NCI-H524 (cell line): ENCODE measurements at regions not wholly inside any gene's neighbourhood (a gene's known extent, or its start where the extent isn't known, plus 50 kb on each side); places are given as distances from the start of the nearest gene placed in this dataset.

ENCODE experiments used
- DNase-seq, 2 experiments: peaks; one replicate each; lab custom pipeline; 2025; lab: John Stamatoyannopoulos, UW

DNA sequence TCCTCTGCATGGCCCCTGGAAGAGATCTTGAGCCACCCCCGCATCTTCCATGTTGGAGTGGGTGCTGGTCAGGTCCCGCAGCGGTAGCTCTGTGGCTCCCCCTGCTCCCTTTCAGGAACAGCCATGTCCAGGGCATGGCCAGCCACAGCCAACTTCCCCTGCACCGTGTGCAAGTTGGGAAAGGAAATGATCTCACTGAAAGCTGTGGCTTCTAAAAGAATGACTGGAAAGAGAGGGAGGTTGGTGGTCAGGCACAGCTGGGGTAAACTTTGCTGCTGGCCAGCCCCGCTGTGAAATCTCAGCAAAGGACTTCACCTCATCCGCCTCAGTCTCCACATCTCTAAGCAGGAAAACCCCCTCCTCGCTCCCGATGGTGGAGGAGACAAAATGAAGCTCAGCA lies 153.6 kb upstream of the CST7 start:
- DNase-seq = no peak

DNA sequence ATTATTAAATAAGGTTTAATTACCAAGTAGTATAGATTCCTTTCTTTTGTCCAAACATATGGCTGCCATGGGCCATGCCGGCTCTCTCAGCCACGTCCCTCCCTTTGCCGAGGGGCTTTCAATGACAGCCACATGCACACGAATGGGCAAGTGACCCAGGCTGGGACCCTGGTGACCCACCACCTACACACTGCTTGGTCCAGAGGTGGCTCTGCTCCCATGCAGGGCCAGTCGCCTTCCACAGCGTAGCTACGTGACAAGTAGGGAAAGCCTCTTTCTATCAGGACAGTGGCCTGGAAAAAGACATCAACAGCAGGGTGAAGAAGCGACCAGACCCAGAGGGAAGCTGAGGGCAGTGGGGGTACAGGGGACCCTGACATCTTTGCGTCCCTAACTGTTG lies 152.8 kb upstream of the CST7 start:
- no peak for DNase-seq

DNA sequence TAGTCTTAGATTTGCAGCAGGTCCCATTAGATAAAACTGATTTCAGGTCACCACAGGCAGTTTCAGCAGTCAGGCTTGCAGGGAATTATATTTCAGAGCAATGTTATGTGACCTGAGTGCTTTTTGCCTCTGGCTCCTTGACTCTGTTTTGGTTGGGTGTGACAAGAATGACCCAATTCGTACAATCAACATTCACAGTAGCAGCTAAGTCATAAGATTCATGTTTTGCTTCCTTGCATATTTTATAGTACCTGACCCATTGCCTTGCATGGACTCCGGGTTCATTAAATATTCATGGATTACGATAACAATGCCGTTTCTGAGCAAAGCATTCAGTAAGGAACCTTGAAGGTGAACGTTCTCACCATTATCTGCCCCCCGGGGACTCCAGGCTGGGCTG lies 152.0 kb upstream of the CST7 start:
- DNase-seq = no peak

DNA sequence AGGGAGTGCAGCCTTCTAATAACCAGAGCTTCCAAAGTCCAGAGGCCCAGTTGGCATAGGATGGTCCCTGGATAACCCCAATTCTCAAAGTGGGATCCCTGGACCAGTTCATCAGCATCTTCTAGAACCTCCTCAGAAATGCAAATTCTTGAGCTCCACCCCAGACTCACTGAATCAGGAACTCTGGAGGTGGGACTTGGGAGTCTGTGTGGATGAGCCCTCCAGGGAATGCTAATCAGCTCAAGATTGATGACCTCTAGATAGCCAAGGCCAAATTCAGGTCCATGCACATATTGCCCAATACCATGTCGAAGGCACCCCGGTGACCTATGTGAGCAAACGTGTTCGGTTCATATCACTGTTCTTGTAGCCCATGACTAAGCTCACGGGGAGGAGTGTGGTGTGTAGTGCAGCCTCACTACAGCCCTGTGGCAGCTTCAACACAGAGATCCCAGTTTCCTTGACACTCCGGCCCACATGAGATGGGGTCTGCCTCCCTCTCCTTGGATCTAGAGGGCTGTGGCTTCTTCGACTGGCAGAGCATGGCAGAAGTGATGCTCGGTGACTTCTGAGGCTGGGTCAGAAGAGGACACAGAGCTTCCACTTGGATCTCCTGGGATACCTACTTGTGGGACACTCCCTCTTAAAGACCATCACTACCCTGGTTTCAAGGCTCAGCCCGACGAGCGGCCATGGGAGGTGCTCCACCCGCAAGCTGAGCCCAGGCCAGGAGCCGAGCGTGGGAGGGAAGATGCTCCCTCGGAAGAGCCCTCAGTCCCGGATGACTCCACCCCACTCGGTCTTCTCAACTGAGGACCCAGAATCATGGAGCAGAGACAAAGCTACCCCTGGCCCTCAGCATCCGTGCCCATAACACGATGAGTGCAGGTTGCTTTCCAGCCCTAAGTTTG lies 151.1 kb upstream of the CST7 start:
- no peak for DNase-seq

DNA sequence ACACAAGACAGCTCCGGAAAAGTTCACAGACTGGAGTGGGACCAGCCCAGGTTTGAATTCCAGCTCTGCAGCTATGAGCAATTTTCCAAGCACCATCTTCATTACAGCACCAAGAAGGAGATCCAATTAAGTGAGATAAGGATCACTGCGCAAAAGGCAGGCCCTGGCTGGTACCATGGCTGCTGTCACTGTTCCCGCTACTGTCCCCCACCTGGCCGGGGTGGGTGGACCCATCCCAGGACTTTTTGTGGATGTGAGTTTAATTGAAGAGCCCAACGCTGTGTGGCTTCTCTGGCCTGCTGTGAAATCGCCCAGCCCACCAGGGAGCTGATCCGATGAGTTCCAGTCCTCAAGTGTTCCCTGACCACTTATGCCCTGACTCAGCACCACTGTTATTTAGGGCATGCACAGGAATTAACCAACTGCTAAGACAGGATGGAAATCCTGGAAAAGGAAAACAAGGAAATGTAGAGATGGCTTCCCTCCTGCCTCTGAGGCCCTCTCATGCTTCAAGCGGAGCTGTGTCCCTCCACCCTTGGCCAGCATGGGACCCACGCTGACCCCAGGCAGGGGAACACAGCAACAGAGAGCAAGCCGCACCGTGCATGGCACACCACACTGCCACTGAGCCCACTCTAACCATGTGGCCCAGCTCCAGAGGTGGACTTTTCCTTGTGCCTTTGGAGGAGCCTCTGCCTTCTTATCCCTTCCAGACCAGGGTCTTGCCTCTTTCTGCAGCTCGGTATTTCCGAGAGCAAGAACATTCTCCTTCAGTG lies 150.0 kb upstream of the CST7 start:
- DNase-seq = no peak

DNA sequence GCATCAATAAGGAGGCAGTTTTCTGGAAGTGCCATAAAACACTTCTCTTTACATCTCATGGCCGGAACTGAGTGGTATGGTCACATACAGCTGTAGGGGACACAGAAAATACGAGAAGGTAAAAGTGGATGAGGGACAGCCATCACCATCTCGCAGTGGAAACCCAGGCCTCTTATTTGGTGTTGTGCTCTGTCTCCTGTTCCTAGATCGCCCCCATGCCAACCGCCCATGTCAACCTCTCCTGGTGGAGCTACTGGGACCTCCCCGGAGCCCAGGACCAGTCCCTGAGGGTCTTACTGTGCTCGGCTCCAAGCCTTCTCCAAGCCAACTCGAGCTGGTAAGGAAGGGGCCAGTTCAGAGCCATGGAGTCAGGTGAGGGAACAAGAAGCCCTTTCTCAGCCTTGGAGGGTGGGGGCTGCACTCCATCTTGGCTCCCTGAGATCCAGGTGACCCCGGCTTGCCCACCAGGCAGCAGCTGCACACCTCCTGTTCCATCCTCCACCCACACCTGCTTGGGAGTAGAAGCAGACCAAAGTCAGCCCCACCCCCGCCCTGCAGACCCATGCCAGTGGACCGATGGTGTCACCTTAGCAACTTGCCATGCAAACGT lies 149.0 kb upstream of the CST7 start:
- DNase-seq = no peak

DNA sequence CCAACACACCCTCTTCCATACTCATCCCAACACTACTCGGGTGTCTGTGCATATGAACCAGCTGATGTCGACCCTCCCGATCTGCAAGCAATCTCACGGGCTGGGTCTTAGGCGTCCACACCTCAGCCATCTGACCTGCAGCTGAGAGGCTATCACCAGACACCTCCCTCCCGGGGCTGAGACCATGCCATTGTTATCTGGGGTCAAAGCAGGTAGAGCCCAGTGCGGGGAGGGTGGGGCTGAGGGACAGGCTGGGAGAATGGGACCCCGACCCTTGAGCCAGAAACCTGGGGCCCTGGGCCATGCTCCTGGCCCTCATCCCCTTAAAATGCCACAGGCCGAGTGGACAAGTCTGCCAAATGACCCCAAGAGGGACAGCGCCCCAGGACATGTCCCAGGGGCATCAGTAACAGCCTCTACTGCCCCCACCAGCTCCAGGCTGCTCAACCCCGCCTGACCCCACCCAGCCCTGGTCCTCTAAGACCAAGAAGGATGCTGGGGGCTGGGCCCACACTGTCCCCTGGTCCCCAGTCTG lies 146.7 kb upstream of the CST7 start:
- DNase-seq = no peak

DNA sequence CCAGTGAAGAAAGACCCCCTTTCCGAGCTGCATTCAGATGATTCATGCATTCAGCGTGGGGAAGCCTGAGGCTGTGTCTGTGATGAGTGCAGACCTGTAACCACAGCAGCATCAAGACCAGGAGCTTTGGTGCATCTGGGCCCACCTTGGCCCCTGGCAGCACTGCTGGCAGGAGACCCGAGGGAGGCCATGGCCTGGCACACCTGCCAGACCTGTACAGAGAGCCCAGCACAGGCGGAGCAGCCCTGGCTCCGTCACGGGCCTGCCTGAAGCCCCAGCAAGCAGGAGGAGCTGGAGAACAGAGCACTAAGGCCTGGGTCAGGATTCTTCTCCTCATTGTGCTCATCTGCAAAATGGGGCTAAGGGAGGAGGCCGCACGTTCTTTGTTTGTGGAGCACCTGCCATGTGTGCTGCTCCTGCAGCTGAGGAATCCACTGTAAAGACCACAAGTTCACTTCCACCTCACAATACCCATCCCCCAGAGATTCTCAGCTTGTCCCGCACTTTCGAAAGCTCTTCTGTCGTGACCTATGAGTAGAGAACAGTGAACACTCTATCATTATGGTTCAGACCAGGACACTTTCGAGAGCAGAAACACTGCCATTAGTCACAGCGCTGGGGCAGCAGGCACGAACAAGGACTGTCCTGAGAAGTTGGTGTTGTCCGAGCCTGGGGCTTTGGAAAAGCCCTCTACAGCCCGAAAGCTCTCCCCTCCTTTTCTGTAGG lies 144.4 kb upstream of the CST7 start:
- no peak for DNase-seq

DNA sequence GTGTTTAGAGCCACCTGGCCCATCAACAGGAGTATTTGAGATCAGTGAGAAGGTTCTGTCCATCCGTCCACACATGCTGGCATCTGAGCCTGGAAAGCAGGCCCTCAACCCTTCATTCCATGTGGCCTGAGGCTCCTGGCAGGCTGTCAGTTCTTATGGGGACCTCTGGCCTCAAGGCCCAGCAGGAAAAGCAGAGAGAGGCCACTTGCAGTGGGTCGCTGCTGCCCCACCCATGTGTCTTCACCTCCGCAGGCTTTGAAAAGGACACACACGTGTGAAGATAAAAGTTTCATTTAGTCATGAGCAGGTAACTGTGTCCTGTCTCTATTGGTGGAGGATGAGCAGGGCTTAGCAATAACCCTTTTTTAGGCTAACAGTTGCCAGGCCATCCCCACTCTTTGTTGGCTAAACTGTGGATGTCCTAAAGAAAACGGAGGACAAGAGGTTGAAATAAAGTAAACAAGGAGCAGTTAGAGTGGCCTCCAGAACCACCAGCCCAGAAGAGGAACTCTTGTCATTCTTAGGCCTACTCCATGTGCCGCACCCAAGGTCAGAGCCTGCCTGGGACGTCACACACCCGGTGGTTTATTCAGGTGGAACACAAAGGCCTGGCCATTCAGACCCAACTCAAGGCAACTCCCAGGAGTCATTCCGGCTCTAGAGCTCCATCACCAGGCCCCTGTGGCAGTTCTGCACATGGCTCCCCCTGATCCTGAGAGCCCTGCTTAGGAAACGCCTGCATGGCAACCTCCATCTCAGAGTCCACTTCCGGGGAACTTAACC lies 143.4 kb upstream of the CST7 start:
- no peak for DNase-seq

DNA sequence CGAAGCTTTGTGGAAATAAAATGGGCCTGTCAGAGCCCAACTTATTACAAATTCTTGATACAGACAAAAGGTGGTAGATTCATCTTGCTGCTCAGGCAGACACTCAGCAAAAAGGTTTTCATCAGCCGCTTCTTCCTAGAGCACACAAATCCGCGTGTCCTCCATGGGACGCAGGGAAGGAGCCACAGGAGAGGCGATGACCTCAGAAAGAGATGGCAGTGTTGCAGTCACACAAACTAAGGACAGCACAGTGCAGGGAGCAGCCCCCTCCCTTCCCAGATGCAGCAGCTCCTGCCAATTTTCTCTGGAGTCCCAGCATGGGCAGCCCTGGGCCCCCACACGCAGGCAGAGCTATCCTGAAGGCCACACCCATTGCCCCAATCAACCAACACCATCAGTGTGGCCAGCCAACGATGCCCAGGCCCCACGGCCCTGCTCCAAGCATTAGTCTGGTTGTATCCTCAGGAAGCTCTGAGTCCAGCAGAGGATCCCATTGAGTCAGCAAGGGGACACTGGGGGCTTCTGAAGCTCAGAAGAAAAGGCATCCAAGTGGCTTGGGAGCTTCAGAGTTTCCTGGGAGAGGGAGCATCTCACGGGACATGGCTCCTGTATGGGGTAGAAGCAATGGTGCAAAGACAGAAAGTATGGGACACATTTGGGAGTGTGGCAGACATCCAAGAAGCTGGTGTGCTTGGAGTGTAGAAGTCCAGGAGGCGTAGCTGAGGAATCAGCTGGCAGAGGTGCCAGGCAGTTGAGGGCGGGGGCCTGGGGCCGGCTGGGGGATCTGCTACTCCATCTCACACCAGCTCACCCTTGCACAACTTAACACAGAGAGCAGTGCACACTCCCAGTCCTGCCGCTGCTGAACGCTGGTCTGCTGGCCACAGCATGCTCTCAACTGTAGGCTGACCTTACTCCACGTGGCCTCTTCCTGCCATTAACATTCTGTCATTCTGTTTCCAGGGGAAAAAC lies 142.1 kb upstream of the CST7 start:
- no peak for DNase-seq

DNA sequence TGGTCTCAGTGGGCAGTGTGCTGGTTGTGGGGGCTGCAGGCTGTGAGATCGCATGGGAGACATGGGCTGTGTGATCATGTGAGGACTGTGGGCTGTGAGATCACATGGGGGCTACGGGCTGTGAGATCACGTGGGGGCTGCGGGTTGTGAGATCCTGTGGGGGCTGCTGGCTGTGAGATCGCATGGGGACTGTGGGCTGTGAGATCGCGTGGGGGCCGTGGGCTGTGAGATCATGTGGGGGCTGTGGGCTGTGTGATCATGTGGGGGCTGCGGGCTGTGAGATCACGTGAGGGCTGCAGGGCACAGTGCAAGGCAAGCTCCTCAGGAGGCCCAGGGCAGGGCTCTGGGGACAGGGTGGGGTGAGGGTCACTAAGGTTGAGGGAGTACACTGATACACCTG lies 140.5 kb upstream of the CST7 start:
- no peak for DNase-seq

DNA sequence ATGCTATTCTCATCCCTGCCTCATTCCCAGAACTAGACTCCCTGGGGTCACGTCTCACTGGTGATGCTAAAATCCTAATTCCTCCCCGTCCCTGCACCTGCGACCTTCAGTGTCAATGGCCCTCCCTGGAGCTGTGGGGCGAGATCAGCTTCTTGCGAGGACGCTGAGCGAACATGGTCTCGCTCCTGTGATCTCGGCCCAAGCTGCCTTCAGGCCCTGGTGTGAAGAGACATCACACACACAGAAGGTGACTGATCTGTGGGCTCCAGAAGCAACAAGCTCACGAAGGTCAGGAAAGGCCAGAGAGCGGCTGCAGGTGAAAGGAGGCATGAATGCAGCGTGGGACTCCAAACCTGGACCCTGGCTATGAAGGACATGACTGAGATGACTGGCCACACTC lies 139.5 kb upstream of the CST7 start:
- no peak for DNase-seq

DNA sequence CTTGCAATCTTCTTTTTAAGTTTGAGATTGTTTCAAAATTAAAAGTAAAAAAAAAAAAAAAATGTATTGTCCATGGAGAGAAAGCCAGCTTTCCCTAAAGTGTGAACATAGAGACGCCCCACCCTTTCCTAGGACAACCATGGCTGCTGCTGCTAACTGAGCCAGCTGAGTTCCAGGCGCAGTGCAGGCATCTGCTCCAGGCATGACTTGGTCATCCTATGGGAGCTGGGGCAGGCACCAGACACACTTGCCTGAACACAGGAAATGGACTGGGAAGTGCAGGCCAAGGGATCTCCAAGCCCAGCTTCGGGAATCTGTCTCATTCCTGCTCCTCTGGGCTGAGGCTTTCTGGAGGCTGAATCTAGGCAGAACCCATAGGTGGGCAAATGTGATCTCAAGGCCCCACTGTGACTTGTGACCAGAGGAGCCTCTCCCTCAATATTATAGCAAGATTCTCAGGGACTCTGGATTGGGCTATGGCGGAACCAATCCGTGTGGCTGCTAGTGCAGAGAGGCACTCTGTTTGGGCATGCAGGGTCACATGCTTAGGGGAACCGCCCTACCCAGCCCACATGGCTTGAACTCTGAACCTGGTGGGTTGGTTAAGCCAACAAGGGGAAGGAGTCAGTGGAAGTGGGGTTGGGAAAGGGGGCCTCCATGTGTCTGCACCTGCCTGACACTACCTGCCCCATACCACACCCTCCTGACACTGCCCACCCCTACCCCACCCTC lies 138.2 kb upstream of the CST7 start:
- no peak for DNase-seq

DNA sequence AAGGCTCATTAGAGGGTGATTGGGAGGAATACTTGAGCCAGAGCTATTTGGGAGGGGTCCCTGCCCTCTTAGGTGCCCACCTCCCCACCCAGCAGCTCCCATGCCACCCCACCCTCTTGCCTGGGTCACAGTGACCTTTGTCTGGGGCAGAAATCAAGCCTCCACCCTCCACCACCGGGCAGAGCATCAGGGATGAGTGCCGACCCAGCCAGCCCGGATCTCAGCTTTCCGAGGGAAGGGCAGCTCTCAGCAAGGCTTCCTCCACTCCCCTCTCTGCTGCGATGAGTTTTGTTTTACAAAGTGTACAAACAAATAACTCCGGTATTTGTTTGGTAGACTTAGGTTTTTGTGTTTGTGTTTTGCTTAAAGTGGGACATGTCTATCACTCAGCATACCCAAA lies 136.7 kb upstream of the CST7 start:
- no peak for DNase-seq

DNA sequence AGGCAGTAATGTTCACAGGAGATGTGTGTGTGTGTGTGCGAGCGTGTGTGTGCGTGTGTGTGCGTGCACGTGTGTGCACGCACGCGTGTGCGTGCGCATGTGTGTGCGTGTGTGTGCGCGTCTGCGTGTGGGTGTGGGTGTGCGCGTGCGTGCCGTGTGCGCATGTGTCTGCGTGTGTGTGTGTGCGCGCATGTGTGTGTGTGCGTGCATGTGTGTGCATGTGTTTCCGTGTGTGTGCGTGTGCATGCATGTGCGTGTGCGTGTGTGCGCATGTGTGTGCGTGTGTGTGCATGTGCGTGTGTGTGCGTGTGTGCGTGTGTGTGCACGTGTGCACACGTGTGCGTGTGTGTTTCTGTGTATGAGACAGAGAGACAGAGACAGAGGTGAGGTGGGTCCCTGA lies 136.0 kb upstream of the CST7 start:
- DNase-seq = no peak

DNA sequence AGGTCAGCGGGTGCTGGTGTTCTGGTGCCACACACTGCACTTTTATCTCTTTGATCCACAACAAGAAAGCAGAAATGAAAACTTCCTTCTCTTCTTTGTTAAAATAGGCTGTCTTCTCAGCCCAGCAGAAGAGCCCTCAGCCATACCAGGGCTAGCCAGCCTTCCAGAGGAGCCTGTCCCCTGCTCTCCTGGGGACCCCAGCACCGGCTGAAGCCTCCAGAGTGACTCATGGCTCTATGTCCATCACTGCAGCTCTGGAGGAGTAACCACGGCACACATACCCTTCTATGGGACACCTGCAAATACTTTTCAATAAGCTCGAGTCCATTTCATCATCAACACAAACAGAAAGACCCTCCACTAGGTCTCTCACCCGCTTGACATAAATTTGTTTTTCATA lies 135.6 kb upstream of the CST7 start:
- no peak for DNase-seq

DNA sequence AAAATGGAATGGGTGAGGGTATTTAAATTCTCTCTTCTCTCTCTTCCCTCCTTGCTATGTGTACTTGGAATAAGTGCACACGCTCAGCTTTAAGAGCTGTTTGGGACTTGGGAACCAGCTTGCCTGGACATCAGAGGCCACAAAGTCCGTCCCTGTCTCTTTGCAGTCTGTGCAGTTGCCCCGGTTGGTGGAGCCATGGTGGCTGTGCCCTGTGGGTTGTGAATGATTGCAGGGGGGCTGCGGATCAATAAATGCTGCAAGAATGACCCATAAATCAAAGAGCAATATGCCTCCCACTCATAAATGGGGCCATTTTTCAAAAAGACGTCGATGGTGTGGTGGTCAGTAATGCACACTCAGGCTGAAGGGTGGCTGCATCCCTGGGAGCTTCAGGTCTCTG lies 135.1 kb upstream of the CST7 start:
- no peak for DNase-seq

DNA sequence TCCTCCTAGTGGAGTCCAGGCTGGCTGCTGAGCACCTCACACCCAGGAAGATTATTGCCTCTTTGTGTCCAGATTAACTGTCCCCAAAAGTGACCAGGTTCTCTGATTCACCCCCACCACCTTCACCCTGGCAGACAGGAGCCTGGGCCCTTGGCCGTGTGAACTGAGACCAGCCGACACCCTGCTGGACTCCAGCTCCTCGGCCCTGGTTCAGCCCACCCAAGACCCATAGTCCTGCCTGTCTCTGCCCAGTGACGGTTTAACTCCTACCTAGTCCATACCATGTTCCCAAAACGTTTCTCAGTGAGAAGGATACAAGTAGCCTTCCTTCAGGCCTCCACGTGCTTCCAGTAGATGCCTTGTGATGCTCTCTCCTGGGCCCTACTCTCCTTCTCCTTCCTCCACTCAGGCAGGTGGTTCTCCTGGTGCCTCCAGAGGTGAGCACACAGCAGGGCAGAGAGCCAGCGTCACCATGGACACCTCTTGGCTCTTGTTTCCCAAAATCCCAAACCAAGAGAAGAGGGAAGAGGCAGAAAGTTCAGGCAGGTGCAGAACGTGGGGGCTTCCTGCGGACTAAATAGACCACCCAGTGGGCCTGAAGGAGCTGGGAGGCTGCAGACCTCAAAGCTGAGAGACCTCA lies 134.4 kb upstream of the CST7 start:
- DNase-seq = no peak
